Smooth muscle cell (in vitro differentiated cells): ENCODE measurements at regions not wholly inside any gene's neighbourhood (a gene's known extent, or its start where the extent isn't known, plus 50 kb on each side); places are given as distances from the start of the nearest gene placed in this dataset.

ENCODE experiments used
- DNase-seq: peaks from one replicate; lab custom pipeline; 2025; ENCODE audit not compliant: unreplicated experiment; lab: John Stamatoyannopoulos, UW
- H2AFZ ChIP-seq: fragments of 200-600 bp; sonication (generic); 2 replicates; pipeline ENCODE4 v1.6.0; 2016; ENCODE audit warnings: antibody characterized with exemption, low read depth, mild to moderate bottlenecking
- H3F3A ChIP-seq: fragments of 200-600 bp; sonication (generic); 2 replicates; pipeline ENCODE4 v1.6.0; 2017; ENCODE audit warnings: antibody characterized with exemption, low read depth
- H3K27ac ChIP-seq: fragments of 200-600 bp; sonication (generic); 2 replicates; pipeline ENCODE4 v1.5.1; 2016; ENCODE audit warnings: low read depth, mild to moderate bottlenecking
- H3K27me3 ChIP-seq: fragments of 200-600 bp; sonication (generic); 2 replicates; pipeline ENCODE4 v1.6.1; 2016; ENCODE audit warnings: low read depth, mild to moderate bottlenecking
- H3K36me3 ChIP-seq: fragments of 200-600 bp; sonication (generic); 2 replicates; pipeline ENCODE4 v1.5.1; 2016; ENCODE audit warnings: low read depth
- H3K4me1 ChIP-seq: fragments of 200-600 bp; sonication (generic); 2 replicates; pipeline ENCODE4 v1.5.1; 2016; ENCODE audit warnings: low read depth
- H3K4me2 ChIP-seq: fragments of 200-600 bp; sonication (generic); 2 replicates; pipeline ENCODE4 v1.6.0; 2016; ENCODE audit warnings: mild to moderate bottlenecking
- H3K4me3 ChIP-seq: fragments of 200-600 bp; sonication (generic); 2 replicates; pipeline ENCODE4 v1.5.1; 2016; ENCODE audit warnings: mild to moderate bottlenecking
- H3K79me2 ChIP-seq: fragments of 200-600 bp; sonication (generic); 2 replicates; pipeline ENCODE4 v1.6.0; 2016; ENCODE audit warnings: low read depth, mild to moderate bottlenecking
- H3K9ac ChIP-seq: fragments of 200-600 bp; sonication (generic); 2 replicates; pipeline ENCODE4 v1.6.0; 2016; ENCODE audit warnings: low read depth
- H3K9me3 ChIP-seq: fragments of 200-600 bp; sonication (generic); replicated peaks from 2 replicates; pipeline ENCODE4 v1.5.1; 2016; ENCODE audit warnings: low read depth
- H4K20me1 ChIP-seq: fragments of 200-600 bp; sonication (generic); 2 replicates; pipeline ENCODE4 v1.6.0; 2016; ENCODE audit warnings: low read depth
- WGBS: methylation state at CpG from one replicate; pipeline ENCODE4 v1.1.7; 2016; ENCODE audit warnings: low lambda C conversion rate; 5-methylcytosine and 5-hydroxymethylcytosine counted together
- TF ChIP-seq, protein P1 (sequence below): fragments of 200-600 bp; sonication (generic); IDR thresholded peaks from 2 replicates; pipeline ENCODE4 v1.5.1; 2017; ENCODE audit warnings: borderline replicate concordance, mild to moderate bottlenecking, antibody characterized with exemption; ENCODE audit not compliant: insufficient read depth, poor library complexity, severe bottlenecking

DNA sequence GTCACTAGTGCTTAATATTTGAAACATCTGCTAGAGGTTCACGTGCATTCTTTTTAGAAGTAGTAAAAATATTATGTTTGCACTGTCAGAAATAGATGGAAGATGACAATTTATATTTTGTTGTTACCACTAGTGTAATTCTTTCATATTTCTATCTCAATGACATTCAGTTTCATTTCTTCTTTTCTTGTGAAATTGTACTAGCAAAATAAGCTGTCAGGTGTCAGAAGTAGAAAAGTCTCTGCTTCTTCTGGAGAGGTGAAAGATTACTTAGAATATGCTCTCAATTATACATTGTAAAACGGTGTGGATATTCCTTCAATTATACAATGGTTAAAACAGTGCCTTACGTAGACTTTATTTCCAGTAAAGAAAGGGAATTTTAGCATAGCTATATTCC is 395.4 kb downstream of the CSNK1G3 start:
- Histone ChIP-seq H3K4me2 (no peak overlapping the region), H3K9me3 (no peaks in the 10 kb centered on the region), H4K20me1 (no peaks in the 10 kb centered on the region), H3K27me3 (no peaks in the 10 kb centered on the region), H3K27ac (no peak overlapping the region), H3K4me3 (no peak overlapping the region), H2AFZ (no peak overlapping the region), H3K4me1 (no peaks in the 10 kb centered on the region), H3K9ac (no peak overlapping the region), H3F3A (no peaks in the 10 kb centered on the region), H3K79me2 (no peaks in the 10 kb centered on the region), H3K36me3 (no peaks in the 10 kb centered on the region)
- 93% methylated on average over 3 of the region's 3 CpGs for WGBS
- DNase-seq = no peak
- TF ChIP-seq, protein P1, sequence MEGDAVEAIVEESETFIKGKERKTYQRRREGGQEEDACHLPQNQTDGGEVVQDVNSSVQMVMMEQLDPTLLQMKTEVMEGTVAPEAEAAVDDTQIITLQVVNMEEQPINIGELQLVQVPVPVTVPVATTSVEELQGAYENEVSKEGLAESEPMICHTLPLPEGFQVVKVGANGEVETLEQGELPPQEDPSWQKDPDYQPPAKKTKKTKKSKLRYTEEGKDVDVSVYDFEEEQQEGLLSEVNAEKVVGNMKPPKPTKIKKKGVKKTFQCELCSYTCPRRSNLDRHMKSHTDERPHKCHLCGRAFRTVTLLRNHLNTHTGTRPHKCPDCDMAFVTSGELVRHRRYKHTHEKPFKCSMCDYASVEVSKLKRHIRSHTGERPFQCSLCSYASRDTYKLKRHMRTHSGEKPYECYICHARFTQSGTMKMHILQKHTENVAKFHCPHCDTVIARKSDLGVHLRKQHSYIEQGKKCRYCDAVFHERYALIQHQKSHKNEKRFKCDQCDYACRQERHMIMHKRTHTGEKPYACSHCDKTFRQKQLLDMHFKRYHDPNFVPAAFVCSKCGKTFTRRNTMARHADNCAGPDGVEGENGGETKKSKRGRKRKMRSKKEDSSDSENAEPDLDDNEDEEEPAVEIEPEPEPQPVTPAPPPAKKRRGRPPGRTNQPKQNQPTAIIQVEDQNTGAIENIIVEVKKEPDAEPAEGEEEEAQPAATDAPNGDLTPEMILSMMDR = no peak

DNA sequence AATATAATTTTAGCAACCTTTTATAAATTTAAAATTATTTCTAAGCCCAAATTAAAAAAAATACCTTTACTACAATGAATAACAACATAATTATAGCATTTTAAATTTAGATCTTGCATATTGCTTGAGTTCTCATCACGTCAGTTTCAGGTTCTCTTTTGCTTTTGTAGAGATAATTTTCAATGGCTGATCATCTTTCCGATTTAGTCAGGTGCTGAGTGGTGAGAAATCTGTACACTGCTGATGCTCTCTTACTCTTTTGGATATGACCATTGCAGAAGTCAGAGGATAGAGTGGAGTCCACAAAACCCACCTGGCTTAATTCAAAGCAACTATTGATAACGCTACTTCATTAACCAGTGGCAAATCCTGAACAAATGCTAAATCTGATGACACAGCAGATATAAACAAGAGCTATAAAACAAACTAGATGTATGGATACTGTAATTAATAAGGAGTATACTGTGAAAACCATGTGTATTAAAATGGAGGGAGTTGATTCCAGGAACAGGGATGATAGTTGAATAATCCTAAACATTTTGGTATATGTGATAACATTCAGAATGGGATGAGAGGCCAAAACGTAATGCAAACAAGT is 394.8 kb downstream of the CSNK1G3 start:
- Histone ChIP-seq H4K20me1 (no peaks in the 10 kb centered on the region), H3K4me2 (no peak overlapping the region), H3K27ac (no peak overlapping the region), H3K27me3 (no peaks in the 10 kb centered on the region), H3K9ac (no peak overlapping the region), H3K79me2 (no peaks in the 10 kb centered on the region), H3K9me3 (no peaks in the 10 kb centered on the region), H3F3A (no peaks in the 10 kb centered on the region), H2AFZ (no peak overlapping the region), H3K4me3 (no peak overlapping the region), H3K4me1 (no peaks in the 10 kb centered on the region), H3K36me3 (no peaks in the 10 kb centered on the region)
- WGBS = 94% methylated on average over 4 of the region's 4 CpGs
- TF ChIP-seq, protein P1 = no peak
- no peak for DNase-seq

DNA sequence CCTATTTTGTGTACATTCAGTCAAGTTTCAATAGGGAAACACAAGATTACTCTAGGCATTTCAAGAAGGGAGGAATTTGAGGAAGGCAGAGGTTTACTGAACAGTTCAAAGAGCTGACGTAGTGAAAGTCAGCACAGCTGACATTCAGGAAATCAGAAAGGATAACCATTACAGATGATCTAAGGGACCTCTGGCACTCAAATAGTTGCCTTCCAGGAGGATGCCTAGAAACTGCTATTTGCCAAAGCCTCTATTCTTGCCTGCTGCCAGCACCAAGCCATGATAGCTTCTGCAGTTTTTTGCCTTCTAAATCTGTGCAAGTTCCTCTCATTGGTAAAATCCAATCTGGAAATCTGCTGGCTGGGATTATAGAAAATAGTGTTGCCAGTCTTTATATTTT is 373.1 kb downstream of the CSNK1G3 start:
- Histone ChIP-seq H3K79me2 (no peaks in the 10 kb centered on the region), H3K9me3 (no peaks in the 10 kb centered on the region), H3F3A (no peaks in the 10 kb centered on the region), H3K27me3 (no peaks in the 10 kb centered on the region), H3K4me1 (peaks cover 26% of the 10 kb centered on the region), H3K4me3 (no peak overlapping the region), H4K20me1 (no peaks in the 10 kb centered on the region), H3K27ac (no peak overlapping the region), H2AFZ (peak overlapping the region; percentile 15), H3K9ac (no peak overlapping the region), H3K4me2 (no peak overlapping the region), H3K36me3 (no peaks in the 10 kb centered on the region)
- DNase-seq = no peak
- TF ChIP-seq, protein P1 = no peak
- WGBS = 38% methylated on average over 1 of the region's 1 CpG

DNA sequence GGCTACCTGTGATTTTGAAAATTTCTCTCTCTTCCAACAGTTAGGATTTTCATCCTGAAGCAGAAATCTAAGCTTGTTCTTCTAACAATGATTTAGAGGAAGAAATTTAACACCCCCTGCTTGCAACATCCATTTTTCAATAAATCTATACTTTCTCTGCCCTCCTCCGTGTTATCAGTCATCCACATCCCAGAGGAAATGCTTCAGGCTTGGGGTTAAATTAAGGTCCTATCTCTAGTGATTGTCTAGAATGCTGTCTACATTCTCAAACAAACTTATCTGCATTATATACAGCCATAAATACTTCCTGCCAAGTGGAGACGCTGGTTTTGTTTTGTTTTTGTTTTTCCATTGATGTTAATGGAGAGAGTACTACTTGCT is 371.0 kb downstream of the CSNK1G3 start:
- Histone ChIP-seq H4K20me1 (no peaks in the 10 kb centered on the region), H3K27ac (peak overlapping the region; percentile 62), H3K9ac (no peak overlapping the region), H3K27me3 (no peaks in the 10 kb centered on the region), H2AFZ (peak overlapping the region; percentile 71), H3K4me1 (peaks cover 26% of the 10 kb centered on the region), H3K79me2 (no peaks in the 10 kb centered on the region), H3K9me3 (no peaks in the 10 kb centered on the region), H3F3A (no peaks in the 10 kb centered on the region), H3K4me2 (peak overlapping the region; percentile 70), H3K36me3 (no peaks in the 10 kb centered on the region), H3K4me3 (no peak overlapping the region)
- WGBS = 3% methylated on average over 2 of the region's 2 CpGs
- no peak for DNase-seq
- TF ChIP-seq, protein P1 = no peak
